ENCODE measurements at regions not wholly inside any gene's neighbourhood (a gene's known extent, or its start where the extent isn't known, plus 50 kb on each side); places are given as distances from the start of the nearest gene placed in this dataset.
"Not testable (repeated sequence)": the region's sequence is repeated elsewhere in the genome, so short reads cannot be mapped to it uniquely, and the experiment has no call there.

- DNase-seq (ENCODE audit: low read depth in 2 of 2) = no peak
Measured at GRCh38 chr10:4638099-4638498, 187.9 kb upstream of the AKR1E2 start.

DNA sequence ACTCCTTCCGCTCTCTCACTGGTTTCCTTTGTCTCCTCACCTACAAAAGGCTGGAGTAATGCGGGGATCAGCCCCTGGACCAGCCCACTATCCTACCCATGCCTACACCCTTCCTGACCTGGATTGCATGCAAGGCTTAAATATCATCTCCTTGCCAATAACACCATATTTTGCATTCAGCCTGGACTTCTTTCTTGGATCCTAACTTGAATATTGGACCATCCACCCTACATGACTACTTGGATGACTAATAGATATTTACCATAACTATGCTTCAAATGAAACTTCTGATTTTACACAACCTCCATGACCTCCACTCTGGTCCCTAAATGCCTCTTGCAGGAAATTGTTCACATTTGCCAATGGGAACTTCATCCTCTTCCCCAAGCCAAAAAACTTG lies 188.3 kb upstream of the AKR1E2 start:
- DNase-seq (ENCODE audit: low read depth in 2 of 2) = no peak

DNA sequence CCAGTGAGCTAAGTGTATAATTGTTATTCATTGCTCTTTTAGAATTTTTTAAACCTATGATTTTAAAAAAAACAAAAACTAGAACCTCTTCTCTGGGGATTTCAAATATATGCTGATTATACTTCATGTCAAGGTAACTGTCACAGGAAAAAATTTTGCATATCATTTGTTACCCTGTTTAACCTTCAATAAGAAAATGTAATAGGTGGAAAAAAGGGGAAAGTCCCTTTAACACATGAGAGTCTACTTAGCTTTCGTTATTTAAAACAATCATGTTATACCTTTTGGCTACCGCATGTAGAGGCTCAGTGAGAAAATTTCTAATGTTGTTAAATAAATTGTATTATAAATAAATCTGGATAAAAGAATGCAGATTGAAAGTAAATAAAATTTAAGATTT lies 190.1 kb upstream of the AKR1E2 start:
- no peak for DNase-seq (ENCODE audit: low read depth in 2 of 2)

- DNase-seq (ENCODE audit: low read depth in 2 of 2) = no peak
Measured at GRCh38 chr10:4635388-4635787, 190.6 kb upstream of the AKR1E2 start.

GRCh38 chr10:4633776-4634175 lies 192.2 kb upstream of the AKR1E2 start:
- DNase-seq (ENCODE audit: low read depth in 2 of 2) = no peak

- no peak for DNase-seq (ENCODE audit: low read depth in 2 of 2)
Measured at GRCh38 chr10:4633186-4633585, 192.8 kb upstream of the AKR1E2 start.

- no peak for DNase-seq (ENCODE audit: low read depth in 2 of 2)
Measured at GRCh38 chr10:4632757-4633156, 193.2 kb upstream of the AKR1E2 start.

DNA sequence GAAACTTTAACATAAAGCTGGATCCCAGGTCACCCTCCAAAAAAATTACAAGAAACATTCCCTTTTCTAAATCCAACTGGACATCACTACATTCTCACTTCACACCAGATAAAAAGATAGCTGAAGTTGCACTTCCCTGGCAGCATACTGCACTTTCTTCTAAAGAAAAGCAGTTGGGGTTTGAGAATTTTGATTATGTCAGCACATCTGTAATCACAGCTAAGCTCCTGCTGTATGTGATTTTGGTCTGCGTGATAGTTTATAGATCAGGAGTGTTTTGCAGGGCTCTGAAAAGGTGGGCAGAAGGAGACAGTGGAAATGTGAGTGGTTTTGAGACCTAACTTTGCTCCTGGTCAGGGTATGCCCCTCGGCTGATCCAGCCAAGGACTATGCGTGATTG lies 199.1 kb upstream of the AKR1E2 start:
- no peak for DNase-seq (ENCODE audit: low read depth in 2 of 2)

DNA sequence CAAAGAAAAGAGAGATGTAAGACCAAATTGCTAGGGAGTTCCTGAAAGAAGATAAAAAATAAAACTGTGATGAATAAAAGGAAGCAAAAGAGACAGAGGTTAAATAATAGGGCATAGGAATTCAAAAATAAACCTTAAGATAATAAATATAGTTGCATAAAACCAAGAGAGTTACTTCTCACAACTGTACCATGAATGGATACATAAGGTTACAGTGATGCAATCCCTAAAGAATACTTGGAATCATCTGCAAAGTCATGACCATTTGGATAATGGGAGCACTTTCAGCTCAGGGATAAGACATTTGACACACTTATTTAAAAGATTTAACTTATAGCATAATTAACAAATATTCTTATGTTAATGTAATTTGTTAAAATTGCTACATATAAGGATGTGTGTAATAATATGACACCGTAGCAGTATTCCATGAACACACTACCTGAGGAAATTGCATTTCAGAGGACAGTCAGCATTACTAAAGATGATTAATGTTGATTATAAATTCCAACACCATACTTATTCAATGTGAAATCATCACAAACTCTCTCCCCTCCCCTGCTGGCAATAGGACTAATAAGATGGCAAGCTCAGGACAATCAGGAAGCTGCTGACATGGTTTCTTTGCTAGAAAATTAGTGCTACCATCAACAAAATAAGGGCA lies 202.1 kb upstream of the AKR1E2 start:
- DNase-seq (ENCODE audit: low read depth in 2 of 2) = no peak

DNA sequence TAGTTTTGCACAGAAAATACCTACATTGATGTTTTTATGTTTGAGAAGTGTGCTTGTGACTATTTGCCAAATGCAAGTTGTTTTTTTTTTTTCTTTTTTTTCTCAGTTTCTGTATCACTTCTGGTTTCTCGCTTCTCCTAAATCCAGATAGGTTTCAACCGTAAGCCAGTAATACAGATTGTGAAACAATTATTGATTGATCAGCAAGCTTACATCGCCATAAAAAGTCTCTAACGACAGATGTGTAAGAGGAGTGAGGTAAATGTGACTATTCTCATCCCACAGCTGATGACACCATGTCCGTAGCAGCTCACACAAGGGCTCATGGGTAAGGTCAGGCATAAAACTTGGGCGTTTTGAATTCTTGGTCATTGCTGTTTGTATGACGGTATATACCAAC lies 202.8 kb upstream of the AKR1E2 start:
- DNase-seq (ENCODE audit: low read depth in 2 of 2) = no peak

DNA sequence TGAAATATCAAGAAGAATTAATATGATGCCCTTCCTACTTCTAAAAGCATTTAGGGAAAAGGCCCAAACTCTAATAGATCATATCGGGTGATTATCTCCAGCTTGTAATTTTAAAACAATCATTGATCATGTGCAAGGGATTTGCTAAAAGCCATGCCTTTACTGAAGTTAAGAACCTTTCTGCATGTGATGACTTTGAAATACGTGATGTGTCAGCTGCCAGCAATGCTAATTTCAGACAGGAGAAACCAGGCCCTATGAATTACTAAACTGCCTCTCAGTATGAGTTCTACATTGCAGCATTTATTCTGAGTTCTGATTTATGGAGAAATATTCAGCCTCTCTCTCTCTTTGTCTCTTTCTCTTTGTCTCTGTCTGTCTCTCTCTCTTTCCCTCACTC lies 203.6 kb upstream of the AKR1E2 start:
- DNase-seq (ENCODE audit: low read depth in 2 of 2) = no peak

- DNase-seq (ENCODE audit: low read depth in 2 of 2) = no peak
Measured at GRCh38 chr10:4617589-4617988, 208.4 kb upstream of the AKR1E2 start.

DNA sequence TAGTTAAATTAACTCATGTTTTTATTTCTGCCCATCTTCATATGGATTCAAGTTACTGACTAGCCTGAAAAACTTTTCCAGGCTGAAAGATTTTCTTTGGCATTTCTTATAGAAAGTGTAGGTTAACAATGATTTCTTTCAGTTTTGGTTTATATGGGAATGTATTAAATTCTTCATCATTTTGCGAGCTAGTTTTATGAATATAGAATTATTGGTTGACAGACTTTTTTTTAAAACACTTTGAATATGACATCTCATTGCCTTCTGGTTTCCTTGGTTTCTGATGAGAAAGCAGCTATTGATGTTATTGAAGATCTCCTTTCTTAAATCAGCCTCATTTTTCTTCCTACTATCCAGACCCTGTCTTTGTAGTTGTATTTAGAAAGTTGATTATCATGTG lies 211.0 kb upstream of the AKR1E2 start:
- no peak for DNase-seq (ENCODE audit: low read depth in 2 of 2)

GRCh38 chr10:4609251-4609650 lies 216.8 kb upstream of the AKR1E2 start:
- DNase-seq (ENCODE audit: low read depth in 2 of 2) = no peak

- DNase-seq (ENCODE audit: low read depth in 2 of 2) = no peak
Measured at GRCh38 chr10:4607681-4608080, 218.3 kb upstream of the AKR1E2 start.

GRCh38 chr10:4606856-4607636 lies 219.0 kb upstream of the AKR1E2 start:
- DNase-seq (ENCODE audit: low read depth in 2 of 2) = no peak

DNA sequence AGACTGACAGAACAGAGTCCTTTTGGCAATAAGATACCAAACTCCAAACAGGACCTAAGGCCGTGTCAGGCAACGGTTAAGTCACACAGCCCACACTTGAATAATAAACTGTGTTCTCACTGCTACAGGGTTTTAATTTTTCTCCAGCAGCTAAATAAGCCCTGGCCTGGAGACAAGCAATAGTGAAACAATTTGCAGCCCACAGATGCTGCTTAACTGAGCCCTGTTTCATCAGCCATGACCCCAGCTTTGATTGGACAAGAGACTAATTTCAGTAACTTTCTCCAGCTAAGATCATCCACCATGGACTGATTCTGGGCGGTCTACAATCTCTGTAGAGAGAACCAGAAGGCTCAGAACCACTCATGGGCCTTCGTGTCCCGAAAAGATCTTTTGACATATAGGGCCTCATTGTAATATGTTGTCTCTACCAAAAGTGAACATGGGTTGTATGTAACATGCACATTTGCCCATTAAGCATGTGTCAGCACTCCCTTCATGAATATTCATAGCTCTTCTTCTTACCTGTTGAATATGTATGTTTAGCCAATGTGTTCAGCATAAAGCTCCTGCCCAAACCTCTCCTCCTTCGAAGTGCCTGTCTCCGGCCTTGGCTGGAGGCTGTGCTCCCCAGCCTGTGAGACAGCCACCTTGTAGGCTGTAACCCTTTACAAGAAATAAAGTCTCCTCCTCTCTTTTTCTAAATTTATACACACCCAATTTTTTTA lies 223.1 kb upstream of the AKR1E2 start:
- DNase-seq (ENCODE audit: low read depth in 2 of 2) = no peak

DNA sequence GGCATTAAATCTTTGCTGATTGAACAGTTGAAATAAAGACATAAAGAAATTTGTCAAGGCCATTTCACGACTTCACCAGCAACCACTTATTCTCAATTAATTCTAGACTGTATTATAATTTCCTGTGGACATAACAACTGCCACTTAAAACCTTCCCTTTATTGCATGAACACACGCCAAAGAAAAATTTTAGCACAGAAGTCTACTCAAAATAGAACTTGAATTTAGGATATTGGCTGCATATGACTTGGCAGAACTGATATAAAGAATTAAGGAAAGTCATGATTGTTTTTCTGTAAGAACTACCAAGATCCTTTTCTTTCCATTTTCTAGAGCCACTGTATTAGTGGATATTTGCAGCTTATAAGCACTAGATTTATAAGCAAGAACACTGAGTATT lies 226.5 kb upstream of the AKR1E2 start:
- no peak for DNase-seq (ENCODE audit: low read depth in 2 of 2)

DNA sequence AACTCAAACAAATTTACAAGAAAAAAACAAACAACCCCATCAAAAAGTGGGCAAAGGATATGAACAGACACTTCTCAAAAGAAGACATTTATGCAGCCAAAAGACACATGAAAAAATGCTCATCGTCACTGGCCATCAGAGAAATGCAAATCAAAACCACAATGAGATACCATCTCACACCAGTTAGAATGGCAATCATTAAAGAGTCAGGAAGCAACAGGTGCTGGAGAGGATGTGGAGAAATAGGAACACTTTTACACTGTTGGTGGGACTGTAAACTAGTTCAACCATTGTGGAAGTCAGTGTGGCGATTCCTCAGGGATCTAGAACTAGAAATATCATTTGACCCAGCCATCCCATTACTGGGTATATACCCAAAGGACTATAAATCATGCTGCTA lies 228.1 kb upstream of the AKR1E2 start:
- DNase-seq (ENCODE audit: low read depth in 2 of 2) = not testable (repeated sequence)

GRCh38 chr10:4596951-4597350 lies 229.1 kb upstream of the AKR1E2 start:
- no peak for DNase-seq (ENCODE audit: low read depth in 2 of 2)

- no peak for DNase-seq (ENCODE audit: low read depth in 2 of 2)
Measured at GRCh38 chr10:4595719-4596319, 230.2 kb upstream of the AKR1E2 start.

DNA sequence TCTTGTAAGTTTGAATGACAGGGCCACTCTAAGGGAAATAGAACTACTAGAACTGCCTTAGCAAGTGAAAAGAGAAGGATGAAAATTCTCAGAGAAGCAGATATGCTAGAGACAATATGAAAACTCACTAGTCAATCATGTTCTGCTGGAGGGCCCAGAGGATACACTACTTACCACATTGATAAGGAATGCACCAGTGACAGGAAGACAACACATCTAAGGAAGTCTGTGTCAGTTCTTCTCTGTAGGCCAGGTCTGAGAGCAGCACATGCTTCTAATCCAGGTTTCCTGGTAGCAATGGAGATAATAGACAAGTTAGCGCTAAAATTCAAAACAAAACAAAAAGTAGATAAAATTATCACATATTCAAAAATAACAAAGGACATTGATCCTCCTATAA lies 235.2 kb upstream of the AKR1E2 start:
- DNase-seq (ENCODE audit: low read depth in 2 of 2) = no peak

DNA sequence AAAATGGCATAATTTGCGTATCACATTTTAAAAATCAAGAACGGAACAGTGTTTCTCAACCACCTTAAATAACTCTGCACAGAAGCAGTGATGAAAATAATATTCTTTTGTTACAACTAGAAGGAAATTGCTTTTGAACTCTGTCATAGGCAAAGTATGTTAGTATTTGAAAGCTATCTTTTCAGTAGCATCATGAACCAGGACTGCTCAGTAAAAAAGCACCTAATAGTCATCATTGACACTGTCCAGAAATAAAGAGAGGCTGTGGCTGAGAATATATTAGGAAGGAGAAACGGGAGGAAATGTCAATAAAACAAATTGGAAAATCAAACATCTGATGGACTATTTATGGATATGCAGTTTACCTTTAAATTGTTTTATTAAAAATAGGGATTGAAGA lies 237.2 kb upstream of the AKR1E2 start:
- DNase-seq (ENCODE audit: low read depth in 2 of 2) = no peak

Measured in activated CD4-positive, alpha-beta T cell treated with anti-CD3 and anti-CD28 coated beads for 24 hours (primary cell).